ENCODE measurements at regions not wholly inside any gene's neighbourhood (a gene's known extent, or its start where the extent isn't known, plus 50 kb on each side); places are given as distances from the start of the nearest gene placed in this dataset.
"Not testable (repeated sequence)": the region's sequence is repeated elsewhere in the genome, so short reads cannot be mapped to it uniquely, and the experiment has no call there.

- not testable (repeated sequence) for H3K4me2 ChIP-seq (ENCODE audit: low read length); H4K20me1 ChIP-seq (ENCODE audit: insufficient read depth); H3K4me3 ChIP-seq (ENCODE audit: low read length); H3K9me3 ChIP-seq (ENCODE audit: low read length); H3K9ac ChIP-seq (ENCODE audit: low read length); H3K36me3 ChIP-seq (ENCODE audit: insufficient read depth, low read length); H3F3A ChIP-seq (ENCODE audit: insufficient read depth, low read length, poor library complexity, severe bottlenecking); H3K27ac ChIP-seq (ENCODE audit: low read length); H3K9me2 ChIP-seq (ENCODE audit: insufficient read depth, low read length); H3K27me3 ChIP-seq (ENCODE audit: insufficient read depth, low read depth, low read length); H3K79me2 ChIP-seq (replicated peaks; ENCODE audit: insufficient read depth, low read length); H2AFZ ChIP-seq (ENCODE audit: low read depth, low read length)
Measured at GRCh38 chr7:113263215-113263742, 144.9 kb upstream of the SMIM30 start.

- TF ChIP-seq EP300 (conservative IDR thresholded peaks at IDR 0.05; ENCODE audit: poor library complexity, severe bottlenecking) (no peak), SMC3 (conservative IDR thresholded peaks at IDR 0.05; ENCODE audit: poor library complexity) (no peak), RAD21 (conservative IDR thresholded peaks at IDR 0.05) (no peak), CTCF (IDR thresholded peaks at IDR 0.05; ENCODE audit: poor library complexity, severe bottlenecking) (no peak), EZH2 (IDR thresholded peaks at IDR 0.05; ENCODE audit: borderline replicate concordance, insufficient read depth, low read length, poor library complexity, severe bottlenecking) (no peak), MXI1 (conservative IDR thresholded peaks at IDR 0.05; ENCODE audit: poor library complexity, severe bottlenecking) (no peak), POLR2AphosphoS5 (IDR thresholded peaks at IDR 0.05) (no peak), TAF1 (IDR thresholded peaks at IDR 0.05; ENCODE audit: low read depth) (no peak), REST (IDR thresholded peaks at IDR 0.05; ENCODE audit: borderline replicate concordance) (no peak)
- no peak overlapping the region for H3K9ac ChIP-seq (ENCODE audit: low read length)
- no peak overlapping the region for H2AFZ ChIP-seq (ENCODE audit: low read depth, low read length)
- no peaks in the 10 kb centered on the region for H3K27me3 ChIP-seq (ENCODE audit: insufficient read depth, low read depth, low read length)
- no peak overlapping the region for H3K27ac ChIP-seq (ENCODE audit: low read length)
- no peaks in the 10 kb centered on the region for H4K20me1 ChIP-seq (ENCODE audit: insufficient read depth)
- no peaks in the 10 kb centered on the region for H3F3A ChIP-seq (ENCODE audit: insufficient read depth, low read length, poor library complexity, severe bottlenecking)
- H3K79me2 ChIP-seq (replicated peaks; ENCODE audit: insufficient read depth, low read length): no peaks in the 10 kb centered on the region
- H3K36me3 ChIP-seq (ENCODE audit: insufficient read depth, low read length): no peaks in the 10 kb centered on the region
- no peak overlapping the region for H3K4me3 ChIP-seq (ENCODE audit: low read length)
- no peak overlapping the region for H3K4me2 ChIP-seq (ENCODE audit: low read length)
- H3K9me3 ChIP-seq (ENCODE audit: low read length): no peaks in the 10 kb centered on the region
- no peaks in the 10 kb centered on the region for H3K9me2 ChIP-seq (ENCODE audit: insufficient read depth, low read length)
Measured at GRCh38 chr7:113256883-113257531, 138.7 kb upstream of the SMIM30 start.
